ENCODE measurements at regions not wholly inside any gene's neighbourhood (a gene's known extent, or its start where the extent isn't known, plus 50 kb on each side); places are given as distances from the start of the nearest gene placed in this dataset.

- TF ChIP-seq CTCF (conservative IDR thresholded peaks at IDR 0.05; ENCODE audit: low read depth in 2 of 2) (no peak), ZNF114 (CRISPR knock-in tag; IDR thresholded peaks at IDR 0.05) (no peak), ZNF331 (CRISPR knock-in tag; IDR thresholded peaks at IDR 0.05; ENCODE audit: low read depth) (no peak), POLR2AphosphoS5 (IDR thresholded peaks at IDR 0.05; ENCODE audit: low read depth) (no peak), EZH2 (IDR thresholded peaks at IDR 0.05; ENCODE audit: low read depth, unreplicated experiment) (no peak), REST (IDR thresholded peaks at IDR 0.05; ENCODE audit: unreplicated experiment) (no peak), JUNB (IDR thresholded peaks at IDR 0.05; ENCODE audit: unreplicated experiment) (no peak), EZH2phosphoT487 (IDR thresholded peaks at IDR 0.05; ENCODE audit: unreplicated experiment) (no peak), NANOG (IDR thresholded peaks at IDR 0.05; ENCODE audit: borderline replicate concordance) (no peak), STAT1 (IDR thresholded peaks at IDR 0.05; ENCODE audit: unreplicated experiment) (no peak), CREB1 (CRISPR knock-in tag; IDR thresholded peaks at IDR 0.05; ENCODE audit: low read depth) (no peak), ZNF462 (CRISPR knock-in tag; IDR thresholded peaks at IDR 0.05) (no peak)
Measured at GRCh38 chr3:43883729-43884396, 193.1 kb downstream of the ABHD5 start.
